M059J (cell line): ENCODE measurements at regions not wholly inside any gene's neighbourhood (a gene's known extent, or its start where the extent isn't known, plus 50 kb on each side); places are given as distances from the start of the nearest gene placed in this dataset.
A peak's percentile ranks its signal among the peaks of the same experiment; 100 is the strongest.
"Not testable (repeated sequence)": the region's sequence is repeated elsewhere in the genome, so short reads cannot be mapped to it uniquely, and the experiment has no call there.

Source experiments
- DNase-seq: peaks from one replicate; pipeline ENCODE4 v3.0.0-alpha.2; 2012; ENCODE audit warnings: low read depth

DNA sequence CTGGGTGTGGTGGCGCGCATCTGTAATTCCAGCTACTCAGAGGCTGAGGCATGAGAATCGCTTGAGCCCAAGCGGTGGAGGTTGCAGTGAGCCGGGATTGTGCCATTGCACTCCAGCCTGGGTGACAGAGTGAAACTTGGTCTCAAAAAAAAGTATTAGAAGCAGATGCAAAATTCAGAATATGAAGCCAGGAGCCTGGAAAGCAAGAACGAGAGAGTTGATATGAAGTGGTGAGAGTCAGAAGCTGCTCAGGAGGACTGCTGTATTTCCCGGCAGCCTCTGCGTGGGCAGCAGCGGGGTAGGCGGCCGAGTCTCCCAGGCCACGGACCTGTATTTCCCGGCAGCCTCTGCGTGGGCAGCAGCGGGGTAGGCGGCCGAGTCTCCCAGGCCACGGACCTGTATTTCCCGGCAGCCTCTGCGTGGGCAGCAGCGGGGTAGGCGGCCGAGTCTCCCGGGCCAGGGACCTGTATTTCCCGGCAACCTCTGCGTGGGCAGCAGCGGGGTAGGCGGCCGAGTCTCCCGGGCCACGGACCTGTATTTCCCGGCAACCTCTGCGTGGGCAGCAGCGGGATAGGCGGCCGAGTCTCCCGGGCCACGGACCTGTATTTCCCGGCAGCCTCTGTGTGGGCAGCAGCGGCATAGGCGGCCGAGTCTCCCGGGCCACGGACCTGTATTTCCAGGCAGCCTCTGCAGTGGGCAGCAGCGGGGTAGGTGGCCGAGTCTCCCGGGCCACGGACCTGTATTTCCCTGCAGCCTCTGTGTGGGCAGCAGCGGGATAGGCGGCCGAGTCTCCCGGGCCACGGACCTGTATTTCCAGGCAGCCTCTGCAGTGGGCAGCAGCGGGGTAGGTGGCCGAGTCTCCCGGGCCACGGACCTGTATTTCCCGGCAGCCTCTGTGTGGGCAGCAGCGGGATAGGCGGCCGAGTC, 145.2 kb upstream of the PITRM1 start:
- DNase-seq: not testable (repeated sequence)

DNA sequence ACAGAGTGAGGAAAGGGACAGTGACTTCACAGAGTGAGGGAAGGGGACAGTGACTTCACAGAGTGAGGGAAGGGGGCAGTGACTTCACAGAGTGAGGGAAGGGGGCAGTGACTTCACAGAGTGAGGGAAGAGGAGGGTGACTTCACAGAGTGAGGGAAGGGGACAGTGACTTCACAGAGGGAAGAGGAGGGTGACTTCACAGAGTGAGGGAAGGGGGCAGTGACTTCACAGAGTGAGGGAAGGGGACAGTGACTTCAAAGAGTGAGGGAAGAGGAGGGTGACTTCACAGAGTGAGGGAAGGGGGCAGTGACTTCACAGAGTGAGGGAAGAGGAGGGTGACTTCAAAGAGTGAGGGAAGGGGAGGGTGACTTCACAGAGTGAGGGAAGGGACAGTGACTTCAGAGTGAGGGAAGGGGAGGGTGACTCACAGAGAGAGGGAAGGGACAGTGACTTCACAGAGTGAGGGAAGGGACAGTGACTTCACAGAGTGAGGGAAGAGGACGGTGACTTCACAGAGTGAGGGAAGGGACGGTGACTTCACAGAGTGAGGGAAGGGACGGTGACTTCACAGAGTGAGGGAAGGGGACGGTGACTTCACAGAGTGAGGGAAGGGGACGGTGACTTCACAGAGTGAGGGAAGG, 142.0 kb upstream of the PITRM1 start:
- peak; percentile 11 for DNase-seq

DNA sequence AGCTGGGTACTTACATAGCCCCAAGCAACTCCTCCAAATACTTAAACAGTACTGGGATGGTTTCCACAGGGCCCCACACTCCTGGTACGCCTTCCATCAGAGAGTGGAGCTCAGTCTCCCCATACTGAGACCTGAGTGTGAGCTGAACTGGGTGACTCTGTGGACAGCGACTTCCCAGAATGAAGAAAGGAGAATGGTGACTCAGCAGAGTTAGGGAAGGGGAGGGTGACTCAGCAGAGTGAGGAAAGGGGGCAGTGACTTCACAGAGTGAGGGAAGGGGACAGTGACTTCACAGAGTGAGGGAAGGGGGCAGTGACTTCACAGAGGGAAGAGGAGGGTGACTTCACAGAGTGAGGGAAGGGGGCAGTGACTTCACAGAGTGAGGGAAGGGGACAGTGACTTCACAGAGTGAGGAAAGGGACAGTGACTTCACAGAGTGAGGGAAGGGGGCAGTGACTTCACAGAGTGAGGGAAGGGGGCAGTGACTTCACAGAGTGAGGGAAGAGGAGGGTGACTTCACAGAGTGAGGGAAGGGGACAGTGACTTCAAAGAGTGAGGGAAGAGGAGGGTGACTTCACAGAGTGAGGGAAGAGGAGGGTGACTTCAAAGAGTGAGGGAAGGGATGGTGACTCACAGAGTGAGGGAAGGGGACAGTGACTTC, 141.3 kb upstream of the PITRM1 start:
- DNase-seq: peak; percentile 71

DNA sequence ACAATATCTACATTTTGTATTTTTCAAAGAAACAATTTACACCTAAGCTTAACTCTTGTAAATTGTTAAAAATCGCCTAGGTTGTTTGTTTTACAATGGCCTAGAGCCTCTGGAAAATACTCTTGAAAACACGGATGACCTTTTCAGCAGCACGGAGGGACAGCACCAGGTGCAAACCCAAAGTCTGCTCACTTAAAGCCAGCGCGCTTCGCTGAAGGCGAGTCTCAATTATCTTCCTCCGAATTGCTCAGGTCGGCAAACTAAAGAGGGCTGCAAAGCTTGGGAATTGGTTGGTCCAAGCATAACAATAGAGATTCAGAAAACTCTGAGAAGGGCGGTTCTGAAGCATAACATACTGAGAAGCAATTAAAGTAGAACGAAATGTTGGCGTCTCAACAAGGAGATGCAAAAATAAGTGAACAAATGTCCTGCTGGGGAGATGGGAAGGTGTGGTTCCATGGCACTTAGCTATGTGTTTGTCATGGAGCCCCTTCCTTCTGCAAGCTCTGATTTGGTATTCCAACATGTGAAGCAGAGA, 139.9 kb upstream of the PITRM1 start:
- DNase-seq: no peak

DNA sequence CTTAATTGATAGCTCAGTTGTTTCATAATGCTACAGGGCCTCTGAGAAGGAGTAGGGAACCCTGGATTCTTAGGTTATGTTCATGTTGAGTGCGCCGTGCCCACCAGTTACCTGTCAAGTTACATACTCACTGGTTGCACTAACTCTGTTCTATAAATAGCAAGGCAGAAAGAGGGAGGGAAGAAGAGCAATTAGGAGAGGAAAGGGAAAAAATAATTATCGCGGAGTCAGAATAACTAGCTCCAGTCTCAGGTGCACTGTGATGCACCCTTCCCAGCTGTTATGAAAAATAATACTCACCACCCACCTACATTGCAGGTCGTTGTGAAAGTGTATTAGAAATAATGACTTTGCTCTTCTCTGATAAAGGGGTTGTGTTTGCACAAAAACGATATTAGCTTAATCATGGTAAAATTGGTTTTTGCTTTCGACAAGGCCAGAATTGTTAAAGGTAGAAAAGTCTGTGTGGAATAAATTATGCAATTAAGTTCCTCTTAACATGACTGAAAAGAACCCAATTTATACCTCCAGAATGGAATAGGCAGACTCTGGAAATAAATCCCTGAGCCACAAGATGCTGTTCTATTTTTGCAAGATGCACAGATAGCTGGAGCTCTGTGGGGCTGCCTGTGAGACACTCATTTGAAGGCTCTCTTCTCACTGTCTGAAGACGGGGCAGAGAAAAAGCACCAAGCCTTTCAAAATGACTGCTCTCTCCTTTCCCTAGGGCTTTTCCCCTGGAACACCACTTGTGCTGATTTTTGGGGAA, 137.6 kb upstream of the PITRM1 start:
- DNase-seq: no peak

DNA sequence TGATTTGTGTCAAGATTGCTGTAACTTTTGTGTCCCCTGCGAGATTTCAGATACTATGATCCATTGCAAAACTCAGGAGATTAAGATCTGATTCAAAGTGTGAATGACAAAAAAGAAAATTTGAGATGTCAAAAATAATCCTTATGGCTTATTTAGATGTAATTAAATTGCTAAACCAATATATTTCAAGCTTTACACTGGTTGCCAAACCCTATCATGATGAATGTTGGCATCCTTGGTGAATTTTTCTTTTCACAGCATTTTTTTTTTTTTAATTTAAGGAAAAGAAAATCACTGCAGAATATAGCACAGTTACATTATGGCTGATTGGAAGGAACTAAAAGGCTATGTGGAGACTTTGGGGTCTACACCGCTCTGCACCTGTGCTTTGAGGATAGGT, 133.5 kb upstream of the PITRM1 start:
- DNase-seq: no peak

DNA sequence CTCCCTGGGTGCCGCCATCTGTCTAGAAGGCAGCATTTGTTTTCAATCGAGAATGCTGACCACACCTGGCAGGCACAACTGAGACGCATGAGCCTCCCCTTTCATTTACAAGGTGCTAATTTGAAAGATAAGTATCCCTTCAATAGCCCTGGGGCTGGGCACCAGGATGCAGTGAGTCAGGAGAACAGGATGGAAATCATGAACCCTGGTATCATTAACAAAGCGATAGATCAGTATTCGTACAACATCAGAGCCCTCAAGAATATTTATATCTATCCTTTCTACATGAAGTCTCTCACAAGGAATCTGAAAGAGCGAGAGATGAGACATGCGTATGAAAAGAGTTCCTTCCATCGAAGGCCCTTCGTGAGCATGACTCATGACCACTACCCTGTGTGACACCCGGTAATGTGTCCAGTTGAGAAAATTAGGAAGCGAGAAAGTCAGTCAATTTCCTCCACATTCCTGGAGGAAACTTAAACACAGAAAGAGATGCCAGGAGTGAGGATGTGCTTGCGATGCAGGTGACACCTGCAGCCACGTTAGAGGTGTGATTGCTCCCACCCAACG, 123.1 kb upstream of the PITRM1 start:
- no peak for DNase-seq

DNA sequence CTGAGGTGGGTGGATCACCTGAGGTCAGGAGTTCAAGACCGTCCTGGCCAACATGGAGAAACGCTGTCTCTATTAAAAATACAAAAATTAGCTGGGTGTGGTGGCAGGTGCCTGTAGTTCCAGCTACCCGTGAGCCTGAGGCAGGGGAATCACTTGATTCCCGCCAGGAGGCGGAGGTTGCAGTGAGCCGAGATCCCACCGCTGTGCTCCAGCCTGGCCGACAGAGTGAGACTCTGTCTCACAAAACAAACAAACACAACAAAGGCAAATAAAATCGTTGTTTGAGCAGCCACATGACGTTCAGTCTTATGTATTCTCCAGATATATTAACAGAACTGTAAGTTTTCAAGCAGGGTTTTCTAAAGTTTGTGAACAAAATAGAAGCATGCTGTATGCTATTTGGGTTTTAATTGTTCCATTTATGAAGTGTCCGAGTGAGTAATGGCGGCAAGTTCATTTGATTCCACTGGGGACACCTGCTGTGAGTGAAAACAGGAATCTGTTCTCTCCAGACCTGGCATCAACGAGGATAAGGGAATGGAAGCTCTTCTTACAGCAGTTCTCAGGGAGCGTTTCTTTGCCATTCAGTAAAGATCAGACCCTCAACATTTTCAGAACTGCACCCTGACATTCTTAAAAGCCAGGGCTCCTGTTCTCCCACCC, 122.5 kb upstream of the PITRM1 start:
- no peak for DNase-seq

DNA sequence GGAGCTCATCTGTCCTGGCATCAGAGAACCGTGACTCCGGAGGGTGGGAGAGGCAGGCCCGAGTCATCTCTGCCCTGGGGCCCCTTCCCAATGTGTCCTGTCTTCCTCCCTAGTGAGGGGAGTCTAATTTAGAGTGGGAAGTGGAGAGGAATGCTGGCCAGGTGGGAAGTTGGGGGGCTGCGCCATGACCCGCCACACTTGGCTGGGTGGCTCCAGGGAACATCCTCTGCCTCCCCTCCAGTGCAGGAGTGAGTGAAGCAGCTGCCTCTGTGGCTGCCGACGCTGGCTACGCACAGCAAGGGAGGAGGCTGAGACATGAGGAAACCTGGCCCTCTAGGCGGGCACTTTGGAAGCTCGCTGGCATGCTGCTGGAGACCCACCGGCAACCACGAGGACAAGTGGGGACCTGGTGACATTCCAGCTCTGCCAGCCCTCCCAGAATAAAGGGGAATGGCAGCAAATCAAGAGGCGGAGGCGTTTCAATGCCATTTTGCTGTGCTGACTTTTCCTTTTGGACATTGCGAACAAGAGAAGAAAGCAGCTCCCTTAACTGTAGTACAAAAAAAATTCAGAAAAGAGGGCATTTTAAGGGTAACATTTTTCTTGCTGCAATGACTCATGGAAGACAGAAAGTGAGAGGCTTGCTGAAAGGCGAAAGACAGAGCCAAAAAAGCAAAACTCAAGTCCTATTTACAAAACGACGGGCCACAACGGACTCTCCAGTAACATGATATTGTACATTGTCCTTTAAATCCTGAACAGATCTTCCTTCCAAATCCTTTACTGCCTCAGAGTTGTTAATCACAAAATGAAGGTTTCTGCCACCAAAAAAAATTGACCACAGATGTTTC, 121.2 kb upstream of the PITRM1 start:
- no peak for DNase-seq

DNA sequence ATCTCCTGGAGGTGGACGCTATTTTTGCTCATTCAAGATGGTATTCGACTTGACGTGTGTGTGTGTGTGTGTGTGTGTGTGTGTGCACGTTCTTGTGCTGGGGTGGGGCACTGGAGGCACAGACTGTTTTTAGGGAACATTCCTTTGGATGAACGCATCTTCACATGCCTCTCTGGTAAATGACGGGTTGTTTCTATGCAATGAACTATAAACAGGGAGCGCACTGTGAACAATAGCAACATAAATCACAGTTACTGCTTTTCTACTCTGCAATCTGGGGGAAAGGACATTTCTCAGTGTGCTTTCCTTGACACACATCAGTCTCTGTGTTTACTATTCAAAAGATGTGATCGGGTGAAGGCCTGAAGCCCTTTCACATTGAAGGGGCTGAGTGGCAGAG, 120.1 kb upstream of the PITRM1 start:
- no peak for DNase-seq

DNA sequence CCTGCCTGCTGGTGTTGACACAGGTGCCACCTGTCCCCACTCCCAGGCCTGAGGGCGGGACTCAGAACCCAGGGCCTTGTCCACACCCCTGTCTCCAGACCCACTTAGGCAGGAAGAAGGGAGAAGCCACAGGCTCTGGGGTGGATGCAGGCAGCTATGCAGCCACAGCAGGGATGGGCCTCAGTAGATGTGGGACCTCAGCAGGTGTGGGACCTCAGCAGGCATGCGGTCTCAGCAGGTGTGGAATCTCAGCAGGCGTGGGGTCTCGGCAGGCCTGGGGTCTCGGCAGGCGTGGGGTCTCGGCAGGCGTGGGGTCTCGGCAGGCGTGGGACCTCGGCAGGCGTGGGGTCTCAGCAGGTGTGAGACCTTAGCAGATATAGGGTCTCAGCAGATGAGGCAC, 118.0 kb upstream of the PITRM1 start:
- no peak for DNase-seq

DNA sequence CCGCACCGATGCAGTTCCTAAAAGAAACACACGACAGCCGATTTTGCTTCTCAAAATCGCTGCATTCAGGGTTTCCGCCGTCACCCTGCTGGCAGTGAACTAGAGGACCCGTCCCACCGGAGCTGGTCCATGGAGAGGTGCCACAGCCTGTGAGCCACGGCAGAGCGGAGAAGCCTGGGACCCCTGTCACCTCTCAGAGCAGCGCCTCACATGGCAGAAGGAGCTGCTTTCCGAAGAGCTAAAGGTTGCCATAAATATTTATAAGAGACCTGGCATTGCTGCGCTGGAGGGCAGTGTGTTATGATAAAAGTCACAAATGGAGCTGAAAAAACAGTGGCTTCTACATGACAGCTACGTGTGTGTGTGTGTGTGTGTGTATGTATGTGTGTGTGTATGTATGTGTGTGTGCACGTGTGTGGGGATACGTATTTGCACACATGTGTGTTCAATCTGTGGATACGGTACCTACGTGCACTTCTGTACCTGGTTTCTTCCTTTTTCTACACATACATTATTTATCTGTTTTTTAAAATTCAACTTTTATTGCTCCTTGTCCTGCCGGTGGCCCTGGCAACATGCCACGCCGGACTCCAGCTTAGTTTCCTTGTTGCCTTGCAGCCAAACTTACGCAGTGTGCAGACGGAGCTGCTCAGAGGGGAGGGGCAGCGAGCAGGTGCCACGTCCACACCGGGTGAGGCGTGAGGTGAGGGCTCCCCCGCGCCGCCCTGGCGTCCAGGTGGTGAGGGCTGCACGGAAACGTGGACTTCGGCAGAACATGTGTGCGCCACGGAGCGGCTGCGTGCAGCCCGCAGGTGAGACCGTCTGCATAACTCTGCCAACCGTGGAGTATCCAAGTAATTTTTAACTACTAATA, 115.2 kb upstream of the PITRM1 start:
- DNase-seq: no peak

DNA sequence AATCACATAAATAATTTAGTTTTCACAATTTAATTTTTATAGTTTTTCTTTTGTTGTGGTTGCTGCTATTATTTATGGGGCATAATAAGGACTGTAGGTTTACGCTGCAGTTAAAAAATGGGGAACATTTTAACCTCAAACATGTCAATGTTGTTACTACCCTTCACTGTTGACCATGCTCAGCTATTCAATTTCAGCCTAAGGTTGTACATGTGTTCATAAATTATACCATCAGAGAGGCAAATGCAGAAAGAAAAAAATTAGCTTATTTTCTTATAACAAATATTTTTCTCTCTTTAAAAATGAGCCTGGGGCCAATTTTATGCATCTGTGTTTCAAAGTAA, 110.1 kb upstream of the PITRM1 start:
- DNase-seq: no peak

DNA sequence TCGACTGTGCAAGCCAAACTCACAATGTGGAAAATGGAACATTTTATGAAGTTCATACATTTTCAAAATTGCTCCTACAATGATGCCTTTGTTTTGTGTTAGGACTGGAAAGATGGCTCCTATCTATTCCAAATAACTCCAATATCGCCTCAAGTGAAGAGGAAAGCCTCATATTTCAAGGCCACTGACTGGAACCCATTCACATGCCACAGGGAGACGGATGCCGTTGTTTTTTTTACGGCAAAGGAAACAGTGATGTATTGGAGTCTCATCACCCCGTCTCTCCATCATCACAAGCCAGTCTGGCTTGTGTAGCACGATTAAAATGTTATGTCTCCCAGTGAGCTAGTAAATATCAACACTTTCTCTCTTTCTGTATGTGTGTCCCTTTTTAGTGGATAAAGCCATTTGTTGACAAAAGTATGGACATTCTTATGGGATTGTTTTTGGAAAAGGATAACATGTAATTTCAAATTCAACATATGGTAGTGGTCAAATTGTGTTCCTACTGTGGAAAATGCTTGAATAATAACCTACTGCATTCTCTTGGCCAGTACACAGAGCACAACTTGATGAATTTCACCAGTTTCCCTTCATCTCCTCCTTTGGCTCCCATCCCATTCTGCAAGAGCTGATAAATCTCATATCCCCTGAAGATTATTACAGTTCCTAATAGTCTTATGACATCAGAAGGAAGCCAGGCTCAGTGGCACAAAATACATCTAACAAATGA, 109.5 kb upstream of the PITRM1 start:
- DNase-seq: no peak

DNA sequence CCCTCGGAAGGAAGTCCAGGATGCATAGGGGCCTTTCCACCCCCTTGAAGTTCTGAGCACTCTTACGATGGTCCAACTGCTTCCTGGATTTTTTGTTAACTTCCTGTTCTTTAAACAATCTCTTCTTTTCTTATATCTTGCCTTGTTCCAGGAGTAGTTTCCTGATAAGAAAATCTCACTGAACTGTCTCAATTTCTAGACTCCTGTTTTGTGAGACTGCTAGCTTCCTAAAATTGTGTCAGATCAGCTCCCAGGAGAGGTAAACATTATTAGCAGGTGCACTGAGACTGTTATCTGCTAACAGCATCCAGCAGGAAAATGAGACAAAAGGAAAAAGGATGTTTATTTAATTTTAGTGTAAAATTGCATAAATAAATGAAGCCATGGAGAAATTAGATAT, 106.2 kb upstream of the PITRM1 start:
- no peak for DNase-seq

DNA sequence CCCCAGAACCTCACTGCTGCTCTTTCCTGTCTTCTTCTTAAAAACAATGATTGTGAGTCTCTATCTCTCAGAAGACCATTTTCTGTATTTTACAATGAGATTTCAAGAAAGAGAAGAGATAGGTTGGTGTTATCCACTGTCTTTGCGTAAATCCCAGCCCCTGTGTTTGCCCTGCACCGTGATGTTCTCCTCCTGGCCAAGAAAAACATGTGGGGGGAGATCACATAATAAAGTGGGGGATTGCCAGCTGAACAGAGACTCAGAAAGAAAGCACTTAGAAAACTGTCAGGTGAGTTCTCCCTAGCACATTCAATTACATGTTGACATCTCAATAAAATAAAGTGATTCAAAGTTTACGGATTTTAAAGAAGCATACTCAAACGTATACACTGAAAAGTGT, 105.0 kb upstream of the PITRM1 start:
- DNase-seq: no peak

DNA sequence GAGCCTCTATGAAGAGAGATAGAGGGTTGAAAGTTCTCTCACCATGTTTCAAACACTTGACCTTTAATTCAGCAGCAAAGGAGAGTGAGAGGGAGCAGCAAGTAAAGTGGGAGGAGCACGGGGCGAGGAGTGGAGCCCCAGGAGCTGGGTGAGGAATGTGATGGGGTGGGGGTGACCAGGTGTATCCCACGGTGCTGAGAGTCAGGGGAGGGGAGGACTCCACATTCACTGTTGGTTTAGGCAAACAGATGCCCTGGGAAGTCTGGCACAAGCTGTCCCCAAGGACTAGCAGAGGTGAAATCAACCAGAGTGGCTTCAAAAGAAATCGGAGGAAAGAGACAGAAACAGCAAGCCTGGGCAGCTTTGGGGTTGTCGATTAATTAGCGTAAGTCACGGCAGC, 101.8 kb upstream of the PITRM1 start:
- DNase-seq: no peak

DNA sequence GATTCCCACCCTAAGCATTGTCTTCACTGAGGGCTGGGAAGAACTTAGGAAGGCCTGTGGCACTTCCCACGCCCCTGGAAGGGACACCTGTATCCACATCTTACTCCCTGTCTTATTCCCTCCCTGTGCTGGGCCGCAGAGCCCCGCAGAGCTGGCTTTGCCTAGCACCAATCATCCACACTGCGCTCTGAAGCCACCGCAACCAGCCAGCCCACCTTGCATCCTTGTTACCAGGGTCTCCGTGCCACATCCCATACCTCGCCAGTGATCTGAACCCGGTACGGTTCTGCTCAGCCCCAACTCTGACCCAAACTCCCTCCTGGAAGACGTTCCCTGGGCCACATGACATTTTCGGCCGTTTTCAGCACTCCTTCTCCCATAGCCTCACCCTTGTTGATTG, 101.4 kb upstream of the PITRM1 start:
- DNase-seq: no peak
